OCI-LY3 (cell line): ENCODE measurements at regions not wholly inside any gene's neighbourhood (a gene's known extent, or its start where the extent isn't known, plus 50 kb on each side); places are given as distances from the start of the nearest gene placed in this dataset.

Experiments used
- CTCF ChIP-seq: fragments of 200-600, 300-600 bp; sonication (generic); IDR thresholded peaks from 2 replicates; pipeline ENCODE4 v1.5.1; 2014; ENCODE audit warnings: antibody characterized with exemption, low read length, low read depth
- EZH2phosphoT487 ChIP-seq: fragments of 200-600 bp; shearing (Covaris generic); IDR thresholded peaks from 2 replicates; pipeline ENCODE4 v1.6.1; 2018; ENCODE audit warnings: antibody characterized with exemption, mixed run types, low read depth

GRCh38 chr3:72311425-72311824 is 526.5 kb upstream of the PROK2 start:
- TF ChIP-seq CTCF (no peak), EZH2phosphoT487 (no peak)
